Liver (tissue), 3 donors: ENCODE measurements at regions not wholly inside any gene's neighbourhood (a gene's known extent, or its start where the extent isn't known, plus 50 kb on each side); places are given as distances from the start of the nearest gene placed in this dataset.

ENCODE experiments used
- CTCF ChIP-seq: fragments of 150-350 bp; IDR thresholded peaks from 2 replicates; pipeline ENCODE4 v1.5.1; 2017; ENCODE audit warnings: improper control_type of control experiment, low read depth, low read length; ENCODE audit not compliant: missing input control
- GABPA ChIP-seq, 2 donors: IDR thresholded peaks in 1 of 2; conservative IDR thresholded peaks in 1 of 2; 2 replicates each; pipeline ENCODE4 v1.6.1; 2016; ENCODE audit warnings: antibody characterized with exemption in 2 of 2, mild to moderate bottlenecking in 1 of 2, moderate library complexity in 1 of 2
- REST ChIP-seq: IDR thresholded peaks from 2 replicates; pipeline ENCODE4 v1.6.1; 2016; ENCODE audit warnings: antibody characterized with exemption, mild to moderate bottlenecking
- donor health status: healthy.
- donor health status: healthy.

- TF ChIP-seq CTCF (no peak), REST (no peak), GABPA (IDR thresholded peaks at IDR 0.05 in 1 of 2, conservative IDR thresholded peaks at IDR 0.05 in 1 of 2) (no peak)
Observed at GRCh38 chr19:28044477-28044876, 1168.5 kb downstream of the UQCRFS1 start.
